ENCODE measurements at regions not wholly inside any gene's neighbourhood (a gene's known extent, or its start where the extent isn't known, plus 50 kb on each side); places are given as distances from the start of the nearest gene placed in this dataset.

- TF ChIP-seq GATA3 (IDR thresholded peaks at IDR 0.05; ENCODE audit: low read depth, low read length), result no peak
- TF ChIP-seq GATA2 (IDR thresholded peaks at IDR 0.05; ENCODE audit: low read depth, low read length), result no peak
These were observed 119.3 kb upstream of the NDUFV2 start for GRCh38 chr18:8983195-8983594.

- TF ChIP-seq GATA3 (IDR thresholded peaks at IDR 0.05; ENCODE audit: low read depth, low read length), result no peak
- TF ChIP-seq GATA2 (IDR thresholded peaks at IDR 0.05; ENCODE audit: low read depth, low read length), result no peak
These were observed 118.3 kb upstream of the NDUFV2 start for GRCh38 chr18:8984131-8984721.

GRCh38 chr18:8987241-8987640 lies 115.3 kb upstream of the NDUFV2 start:
- TF ChIP-seq GATA3 (IDR thresholded peaks at IDR 0.05; ENCODE audit: low read depth, low read length) (no peak), GATA2 (IDR thresholded peaks at IDR 0.05; ENCODE audit: low read depth, low read length) (no peak)

- no peak for TF ChIP-seq GATA2 (IDR thresholded peaks at IDR 0.05; ENCODE audit: low read depth, low read length)
These were observed 114.1 kb upstream of the NDUFV2 start for GRCh38 chr18:8988260-8988871.

DNA sequence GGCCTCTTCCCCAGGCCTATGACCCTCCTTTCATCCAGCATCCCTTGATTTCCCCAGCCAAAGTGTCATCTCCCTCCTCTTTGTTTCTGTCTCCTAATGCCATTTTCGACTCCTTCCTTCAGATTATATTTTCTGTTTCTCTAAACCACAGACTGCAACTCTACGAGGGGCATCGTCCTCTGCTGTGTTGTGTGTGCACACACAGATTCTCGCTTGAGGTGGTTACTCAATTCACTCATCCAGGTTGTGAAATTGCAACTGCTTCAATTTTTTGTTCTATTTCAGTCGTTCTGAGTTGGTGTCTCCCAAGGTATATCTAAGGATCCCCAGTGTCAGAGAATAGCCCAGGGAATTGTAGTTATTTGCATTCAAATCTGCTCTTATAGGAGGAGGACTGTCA lies 113.5 kb upstream of the NDUFV2 start:
- no peak for TF ChIP-seq GATA3 (IDR thresholded peaks at IDR 0.05; ENCODE audit: low read depth, low read length)
- TF ChIP-seq GATA2 (IDR thresholded peaks at IDR 0.05; ENCODE audit: low read depth, low read length), result no peak

GRCh38 chr18:8989855-8990254 lies 112.6 kb upstream of the NDUFV2 start:
- TF ChIP-seq GATA3 (IDR thresholded peaks at IDR 0.05; ENCODE audit: low read depth, low read length) (no peak), GATA2 (IDR thresholded peaks at IDR 0.05; ENCODE audit: low read depth, low read length) (no peak)

GRCh38 chr18:8990276-8991031 lies 112.0 kb upstream of the NDUFV2 start:
- no peak for TF ChIP-seq GATA2 (IDR thresholded peaks at IDR 0.05; ENCODE audit: low read depth, low read length)
- TF ChIP-seq GATA3 (IDR thresholded peaks at IDR 0.05; ENCODE audit: low read depth, low read length), result no peak

GRCh38 chr18:8991155-8991554 lies 111.3 kb upstream of the NDUFV2 start:
- TF ChIP-seq GATA2 (IDR thresholded peaks at IDR 0.05; ENCODE audit: low read depth, low read length) (no peak), GATA3 (IDR thresholded peaks at IDR 0.05; ENCODE audit: low read depth, low read length) (no peak)

GRCh38 chr18:8994603-8995002 lies 107.9 kb upstream of the NDUFV2 start:
- TF ChIP-seq GATA3 (IDR thresholded peaks at IDR 0.05; ENCODE audit: low read depth, low read length), result no peak
- no peak for TF ChIP-seq GATA2 (IDR thresholded peaks at IDR 0.05; ENCODE audit: low read depth, low read length)

DNA sequence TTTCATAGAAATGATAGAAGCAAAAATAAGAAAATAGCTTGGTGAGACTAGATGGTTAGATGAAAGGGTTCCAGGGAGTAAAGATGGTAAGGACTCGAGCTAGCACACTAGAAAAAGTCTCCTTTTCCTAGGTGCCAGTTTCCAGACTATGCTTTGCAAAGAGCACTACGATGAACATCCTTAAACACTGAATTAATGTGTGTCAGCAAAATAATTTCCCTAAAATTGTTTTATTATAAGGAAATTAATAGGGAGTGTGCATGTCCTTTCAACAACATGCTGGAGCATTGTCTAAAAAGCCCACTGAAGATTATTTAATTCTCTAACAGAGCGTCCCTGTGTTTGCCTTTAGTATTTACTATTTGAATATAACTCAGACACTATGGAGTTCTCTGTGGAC lies 107.4 kb upstream of the NDUFV2 start:
- TF ChIP-seq GATA3 (IDR thresholded peaks at IDR 0.05; ENCODE audit: low read depth, low read length) (no peak), GATA2 (IDR thresholded peaks at IDR 0.05; ENCODE audit: low read depth, low read length) (no peak)

DNA sequence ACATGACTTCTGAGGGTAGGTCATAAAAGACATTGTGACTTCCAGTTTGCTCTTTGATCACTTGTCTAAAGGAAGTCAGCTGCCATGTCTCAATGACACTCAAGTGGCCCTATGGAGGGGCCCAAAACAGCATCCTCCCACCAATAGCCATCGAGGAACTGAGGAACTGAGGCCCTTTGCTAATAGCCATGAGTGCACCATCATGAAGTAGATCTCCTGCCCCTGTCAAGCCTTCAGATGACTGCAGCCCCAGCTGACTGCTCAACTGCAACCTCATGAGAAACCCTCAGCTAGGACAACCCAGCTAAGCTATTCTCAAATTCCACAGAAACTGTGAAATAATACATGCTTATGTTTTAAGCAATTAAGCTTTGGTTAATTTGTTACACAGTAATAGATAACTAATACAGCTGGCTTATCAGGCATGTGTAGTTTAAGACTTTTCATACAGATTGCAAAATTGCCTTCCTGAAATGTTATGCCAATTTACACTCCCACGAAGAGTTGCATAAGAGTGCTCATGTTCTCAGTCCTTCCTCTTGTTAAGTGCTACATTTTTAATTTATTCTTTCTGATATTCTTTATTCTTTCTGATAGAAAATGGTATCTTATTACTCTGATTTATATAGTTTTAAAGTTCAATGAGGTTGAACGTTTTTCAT lies 105.6 kb upstream of the NDUFV2 start:
- TF ChIP-seq GATA3 (IDR thresholded peaks at IDR 0.05; ENCODE audit: low read depth, low read length), result no peak
- no peak for TF ChIP-seq GATA2 (IDR thresholded peaks at IDR 0.05; ENCODE audit: low read depth, low read length)

GRCh38 chr18:8997634-8998033 lies 104.9 kb upstream of the NDUFV2 start:
- TF ChIP-seq GATA3 (IDR thresholded peaks at IDR 0.05; ENCODE audit: low read depth, low read length) (no peak), GATA2 (IDR thresholded peaks at IDR 0.05; ENCODE audit: low read depth, low read length) (no peak)

- TF ChIP-seq GATA3 (IDR thresholded peaks at IDR 0.05; ENCODE audit: low read depth, low read length) (no peak), GATA2 (IDR thresholded peaks at IDR 0.05; ENCODE audit: low read depth, low read length) (no peak)
These were observed 103.8 kb upstream of the NDUFV2 start for GRCh38 chr18:8998481-8999217.

DNA sequence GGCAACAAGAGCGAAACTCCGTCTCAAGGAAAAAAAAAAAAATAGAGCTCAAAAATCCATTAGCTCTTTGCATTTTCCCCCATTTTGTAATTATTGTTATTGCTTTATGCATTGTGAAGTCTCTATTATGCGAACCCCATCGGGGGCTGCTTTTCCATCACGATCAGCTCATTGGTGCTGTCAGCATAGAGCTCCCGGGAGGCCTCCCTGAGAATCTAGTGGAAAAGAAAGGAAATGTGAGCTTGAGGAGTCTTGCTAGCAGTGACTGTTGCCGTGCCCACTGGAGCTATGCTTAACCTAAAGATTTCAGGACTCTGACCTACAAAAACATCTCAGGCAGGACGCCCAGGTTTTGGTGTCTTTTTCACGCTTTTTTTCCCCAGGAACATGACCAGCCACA lies 102.6 kb upstream of the NDUFV2 start:
- TF ChIP-seq GATA3 (IDR thresholded peaks at IDR 0.05; ENCODE audit: low read depth, low read length) (no peak), GATA2 (IDR thresholded peaks at IDR 0.05; ENCODE audit: low read depth, low read length) (no peak)
